ENCODE measurements at regions not wholly inside any gene's neighbourhood (a gene's known extent, or its start where the extent isn't known, plus 50 kb on each side); places are given as distances from the start of the nearest gene placed in this dataset.

DNA sequence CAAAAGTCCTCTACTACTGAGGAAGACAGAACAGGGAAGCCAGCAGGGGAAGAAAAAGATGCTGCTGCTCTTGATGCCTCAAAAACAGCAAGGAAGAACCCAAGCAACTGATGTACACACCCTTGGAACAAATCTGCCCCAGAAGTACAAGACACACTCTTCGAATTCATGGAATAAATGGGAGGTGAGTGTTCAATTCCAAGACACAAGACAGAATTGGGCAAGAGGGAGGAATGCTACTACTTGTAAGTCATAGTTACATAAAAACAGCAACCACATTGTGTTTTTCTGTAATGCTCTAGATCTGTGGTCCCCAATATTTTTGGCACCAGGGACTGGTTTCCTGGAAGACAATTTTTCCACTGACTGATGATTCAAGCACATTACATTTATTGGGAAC, 58.0 kb upstream of the H2AZ1 start:
- TF ChIP-seq, protein P1, sequence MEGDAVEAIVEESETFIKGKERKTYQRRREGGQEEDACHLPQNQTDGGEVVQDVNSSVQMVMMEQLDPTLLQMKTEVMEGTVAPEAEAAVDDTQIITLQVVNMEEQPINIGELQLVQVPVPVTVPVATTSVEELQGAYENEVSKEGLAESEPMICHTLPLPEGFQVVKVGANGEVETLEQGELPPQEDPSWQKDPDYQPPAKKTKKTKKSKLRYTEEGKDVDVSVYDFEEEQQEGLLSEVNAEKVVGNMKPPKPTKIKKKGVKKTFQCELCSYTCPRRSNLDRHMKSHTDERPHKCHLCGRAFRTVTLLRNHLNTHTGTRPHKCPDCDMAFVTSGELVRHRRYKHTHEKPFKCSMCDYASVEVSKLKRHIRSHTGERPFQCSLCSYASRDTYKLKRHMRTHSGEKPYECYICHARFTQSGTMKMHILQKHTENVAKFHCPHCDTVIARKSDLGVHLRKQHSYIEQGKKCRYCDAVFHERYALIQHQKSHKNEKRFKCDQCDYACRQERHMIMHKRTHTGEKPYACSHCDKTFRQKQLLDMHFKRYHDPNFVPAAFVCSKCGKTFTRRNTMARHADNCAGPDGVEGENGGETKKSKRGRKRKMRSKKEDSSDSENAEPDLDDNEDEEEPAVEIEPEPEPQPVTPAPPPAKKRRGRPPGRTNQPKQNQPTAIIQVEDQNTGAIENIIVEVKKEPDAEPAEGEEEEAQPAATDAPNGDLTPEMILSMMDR (IDR thresholded peaks at IDR 0.05; ENCODE audit: low read length): no peak
- TF ChIP-seq EZH2 (optimal IDR thresholded peaks at IDR 0.05; ENCODE audit: low read depth, low read length): no peak
